PC-9 (cell line): ENCODE measurements at regions not wholly inside any gene's neighbourhood (a gene's known extent, or its start where the extent isn't known, plus 50 kb on each side); places are given as distances from the start of the nearest gene placed in this dataset.

Experiments used
- BruUV-seq: library from RNA; stranded (reverse); fragments of 400-500 nt; replicated peaks from 2 replicates; lab custom pipeline; 2021; lab: Mats Ljungman, UMichigan
- CTCF ChIA-PET: fragments of 300-600 bp; sonication (Branson Sonifier 250); formaldehyde crosslinking; loops from one replicate; lab custom pipeline; 2022; ENCODE audit warnings: antibody characterized with exemption; lab: Charles Lee
- POLR2A ChIA-PET: fragments of 300-600 bp; sonication (Branson Sonifier 250); formaldehyde crosslinking; loops from one replicate; lab custom pipeline; 2022; ENCODE audit warnings: antibody characterized with exemption; ENCODE audit not compliant: unreplicated experiment; lab: Charles Lee
- DNase-seq, 2 experiments: peaks; one replicate each; pipeline versions ENCODE4 v3.0.0 to v3.0.0-alpha.2; 2015 to 2022; ENCODE audit warnings: mixed read lengths in 1 of 2
- H2AFZ ChIP-seq: fragments of 200-600 bp; sonication (generic); 2 replicates; pipeline ENCODE4 v1.8.1; 2017; ENCODE audit warnings: antibody characterized with exemption
- H3F3A ChIP-seq: fragments of 200-600 bp; sonication (generic); 2 replicates; pipeline ENCODE4 v1.8.1; 2017; ENCODE audit warnings: antibody characterized with exemption, mild to moderate bottlenecking, low read depth; ENCODE audit not compliant: insufficient read depth
- H3K27ac ChIP-seq: fragments of 200-600 bp; sonication (generic); 2 replicates; pipeline ENCODE4 v1.6.1; 2016; ENCODE audit warnings: mixed run types
- H3K27me3 ChIP-seq: fragments of 200-600 bp; sonication (generic); 2 replicates; pipeline ENCODE4 v1.6.1; 2016; ENCODE audit warnings: low read depth, mixed run types; ENCODE audit not compliant: insufficient read depth
- H3K36me3 ChIP-seq: fragments of 200-600 bp; sonication (generic); 2 replicates; pipeline ENCODE4 v1.6.1; 2016; ENCODE audit warnings: low read depth, mixed run types
- H3K4me1 ChIP-seq: fragments of 200-600 bp; sonication (generic); replicated peaks from 2 replicates; pipeline ENCODE4 v1.6.1; 2016; ENCODE audit warnings: mixed run types; ENCODE audit not compliant: insufficient read depth
- H3K4me2 ChIP-seq: fragments of 200-600 bp; sonication (generic); 2 replicates; pipeline ENCODE4 v1.6.1; 2017; ENCODE audit warnings: mixed run types
- H3K4me3 ChIP-seq: fragments of 200-600 bp; sonication (generic); 2 replicates; pipeline ENCODE4 v1.6.1; 2016; ENCODE audit warnings: mixed run types
- H3K79me2 ChIP-seq: fragments of 200-600 bp; sonication (generic); 2 replicates; pipeline ENCODE4 v1.6.1; 2017; ENCODE audit warnings: low read depth, mixed run types
- H3K9me2 ChIP-seq: fragments of 200-600 bp; sonication (generic); 2 replicates; pipeline ENCODE4 v1.8.1; 2017; ENCODE audit warnings: mild to moderate bottlenecking; ENCODE audit not compliant: insufficient read depth
- H3K9me3 ChIP-seq: fragments of 200-600 bp; sonication (generic); 2 replicates; pipeline ENCODE4 v1.8.1; 2016; ENCODE audit warnings: low read depth; ENCODE audit not compliant: insufficient read depth
- H4K20me1 ChIP-seq: fragments of 200-600 bp; sonication (generic); 2 replicates; pipeline ENCODE4 v1.8.1; 2017; ENCODE audit not compliant: insufficient read depth
- CTCF ChIP-seq: fragments of 200-600 bp; sonication (generic); conservative IDR thresholded peaks from 2 replicates; pipeline ENCODE4 v1.6.1; 2017; ENCODE audit warnings: mixed run types, antibody characterized with exemption, mild to moderate bottlenecking, moderate library complexity
- EZH2 ChIP-seq: fragments of 200-600 bp; sonication (generic); IDR thresholded peaks from 2 replicates; pipeline ENCODE4 v1.8.0; 2017; ENCODE audit warnings: antibody characterized with exemption, low read depth
- intact Hi-C: fragments of 100-400 bp; cut with micrococcal nuclease; formaldehyde crosslinking; loops from one replicate; pipeline ENCODE4 v1.10.0; 2022; ENCODE audit not compliant: unreplicated experiment

- H3K9me2 ChIP-seq: no peaks in the 10 kb centered on the region
- H3K9me3 ChIP-seq: no peaks in the 10 kb centered on the region; the same call in 1 of the 2 replicates
- no peak for DNase-seq
- H3K4me3 ChIP-seq: no peak overlapping the region
- H3F3A ChIP-seq: no peaks in the 10 kb centered on the region
- CTCF ChIA-PET: no interaction called here
- no peaks in the 10 kb centered on the region for H3K4me1 ChIP-seq
- TF ChIP-seq EZH2 (no peak), CTCF (no peak)
- POLR2A ChIA-PET: no interaction called here
- BruUV-seq: no TSS peak
- no peaks in the 10 kb centered on the region for H3K36me3 ChIP-seq
- no peak overlapping the region for H3K27ac ChIP-seq
- H2AFZ ChIP-seq: no peak overlapping the region
- no peak overlapping the region for H3K4me2 ChIP-seq
- H3K27me3 ChIP-seq: no peaks in the 10 kb centered on the region
- intact Hi-C loops: no loop called here
- H4K20me1 ChIP-seq: no peaks in the 10 kb centered on the region
- H3K79me2 ChIP-seq: no peaks in the 10 kb centered on the region
Measured at GRCh38 chr5:108615216-108615615, 132.5 kb upstream of the FER start.

GRCh38 chr5:108607421-108607820, 140.3 kb upstream of the FER start:
- no peaks in the 10 kb centered on the region; the same call in 1 of the 2 replicates for H3K9me3 ChIP-seq
- no peak overlapping the region for H2AFZ ChIP-seq
- no peak overlapping the region for H3K4me3 ChIP-seq
- H3K79me2 ChIP-seq: no peaks in the 10 kb centered on the region
- intact Hi-C loops: no loop called here
- H3K4me1 ChIP-seq: no peaks in the 10 kb centered on the region
- H3F3A ChIP-seq: no peaks in the 10 kb centered on the region
- H3K9me2 ChIP-seq: no peaks in the 10 kb centered on the region; the same call in 1 of the 2 replicates
- no peaks in the 10 kb centered on the region for H4K20me1 ChIP-seq
- ChIA-PET POLR2A (no interaction called here), CTCF (no interaction called here)
- no peak overlapping the region for H3K27ac ChIP-seq
- no peak for TF ChIP-seq EZH2
- no peak for TF ChIP-seq CTCF
- no peaks in the 10 kb centered on the region for H3K36me3 ChIP-seq
- H3K4me2 ChIP-seq: no peak overlapping the region
- no TSS peak for BruUV-seq
- no peak for DNase-seq
- H3K27me3 ChIP-seq: no peaks in the 10 kb centered on the region

- Histone ChIP-seq H2AFZ (no peak overlapping the region), H4K20me1 (no peaks in the 10 kb centered on the region), H3K79me2 (no peaks in the 10 kb centered on the region), H3K9me3 (no peaks in the 10 kb centered on the region), H3F3A (no peaks in the 10 kb centered on the region), H3K4me2 (no peak overlapping the region), H3K4me3 (no peak overlapping the region), H3K27me3 (no peaks in the 10 kb centered on the region), H3K36me3 (no peaks in the 10 kb centered on the region), H3K4me1 (no peaks in the 10 kb centered on the region), H3K27ac (no peak overlapping the region), H3K9me2 (no peaks in the 10 kb centered on the region; the same call in 1 of the 2 replicates)
- ChIA-PET POLR2A (no interaction called here), CTCF (no interaction called here)
- intact Hi-C loops: no loop called here
- DNase-seq: no peak
- TF ChIP-seq EZH2: no peak
- BruUV-seq: no TSS peak
Measured at GRCh38 chr5:108606185-108606584, 141.5 kb upstream of the FER start.

DNA sequence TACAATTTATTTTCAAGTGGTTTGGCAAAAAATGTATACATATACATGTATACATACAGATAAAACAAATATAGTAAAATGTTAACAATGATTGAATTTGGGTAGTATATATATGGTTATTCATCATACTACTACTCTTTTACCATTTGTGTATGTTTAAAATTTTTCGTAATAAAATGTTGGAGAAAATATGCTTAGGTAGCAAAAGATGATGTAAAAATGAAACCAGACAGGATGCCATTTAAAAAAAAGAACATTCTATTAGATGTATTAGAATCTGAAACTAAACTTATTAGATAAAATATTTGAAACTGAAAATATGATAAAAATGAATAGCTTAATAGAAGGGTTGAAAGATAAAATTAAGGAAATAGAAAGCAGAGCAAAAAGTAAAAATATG, 144.9 kb upstream of the FER start:
- no peak for TF ChIP-seq EZH2
- no peak for TF ChIP-seq CTCF
- no peak overlapping the region for H3K27ac ChIP-seq
- BruUV-seq: no TSS peak
- CTCF ChIA-PET: interaction anchor here (0.6 kb wide), 1 partner anchor 486 kb away, joined by 5 read pairs; no protein-coding TSS in a partner anchor
- no peak overlapping the region for H2AFZ ChIP-seq
- no peaks in the 10 kb centered on the region for H3K36me3 ChIP-seq
- H3K4me3 ChIP-seq: no peak overlapping the region
- no peak overlapping the region for H3K4me2 ChIP-seq
- intact Hi-C loops: no loop called here
- no peaks in the 10 kb centered on the region for H4K20me1 ChIP-seq
- H3K79me2 ChIP-seq: no peaks in the 10 kb centered on the region
- H3F3A ChIP-seq: no peaks in the 10 kb centered on the region
- no peaks in the 10 kb centered on the region for H3K4me1 ChIP-seq
- POLR2A ChIA-PET: no interaction called here
- no peaks in the 10 kb centered on the region; the same call in 1 of the 2 replicates for H3K9me2 ChIP-seq
- no peaks in the 10 kb centered on the region for H3K9me3 ChIP-seq
- H3K27me3 ChIP-seq: no peaks in the 10 kb centered on the region
- no peak for DNase-seq
